ENCODE measurements at regions not wholly inside any gene's neighbourhood (a gene's known extent, or its start where the extent isn't known, plus 50 kb on each side); places are given as distances from the start of the nearest gene placed in this dataset.

GRCh38 chr1:30413606-30414005 lies 309.8 kb downstream of the MATN1 start:
- no peak for TF ChIP-seq POLR2AphosphoS5 (IDR thresholded peaks at IDR 0.05; ENCODE audit: low read depth, low read length)
- TF ChIP-seq TAF1 (IDR thresholded peaks at IDR 0.05; ENCODE audit: borderline replicate concordance, low read depth, low read length) = no peak
- no peak for TF ChIP-seq POLR2A (IDR thresholded peaks at IDR 0.05; ENCODE audit: low read depth, low read length)
